Ammon's horn (tissue), 1 donor: ENCODE measurements at regions not wholly inside any gene's neighbourhood (a gene's known extent, or its start where the extent isn't known, plus 50 kb on each side); places are given as distances from the start of the nearest gene placed in this dataset.
"Not testable (repeated sequence)": the region's sequence is repeated elsewhere in the genome, so short reads cannot be mapped to it uniquely, and the experiment has no call there.

ENCODE experiments used
- DNase-seq: peaks from one replicate; pipeline ENCODE4 v3.0.0-alpha.2; 2016; ENCODE audit warnings: low spot score

DNA sequence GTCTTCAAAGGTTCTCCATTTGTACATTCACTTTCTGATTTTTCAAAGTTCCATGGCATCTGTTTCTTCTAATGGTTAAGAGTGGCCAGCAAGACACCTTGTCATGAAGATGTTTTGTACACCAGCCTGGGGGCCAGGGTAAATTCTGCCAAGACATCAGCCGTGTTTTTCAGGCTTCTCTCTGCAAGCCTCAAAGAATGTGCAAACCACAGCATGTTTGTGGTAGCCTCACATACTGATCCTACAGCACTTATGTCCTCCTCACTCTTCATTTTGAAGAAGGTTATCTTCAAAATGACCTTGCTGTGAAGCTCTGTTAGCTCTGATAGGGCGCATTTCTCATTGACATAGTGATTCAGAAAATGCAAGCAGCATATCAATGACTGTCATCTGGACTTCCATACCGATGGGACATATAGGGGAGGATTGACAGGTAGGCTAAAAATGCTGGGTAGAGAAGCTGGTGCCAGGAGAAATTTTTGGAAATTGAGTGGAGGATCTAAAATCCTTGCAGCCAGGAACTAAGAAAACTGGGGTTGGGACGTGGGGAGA lies 59.3 kb upstream of the SPTLC3 start:
- no peak for DNase-seq

DNA sequence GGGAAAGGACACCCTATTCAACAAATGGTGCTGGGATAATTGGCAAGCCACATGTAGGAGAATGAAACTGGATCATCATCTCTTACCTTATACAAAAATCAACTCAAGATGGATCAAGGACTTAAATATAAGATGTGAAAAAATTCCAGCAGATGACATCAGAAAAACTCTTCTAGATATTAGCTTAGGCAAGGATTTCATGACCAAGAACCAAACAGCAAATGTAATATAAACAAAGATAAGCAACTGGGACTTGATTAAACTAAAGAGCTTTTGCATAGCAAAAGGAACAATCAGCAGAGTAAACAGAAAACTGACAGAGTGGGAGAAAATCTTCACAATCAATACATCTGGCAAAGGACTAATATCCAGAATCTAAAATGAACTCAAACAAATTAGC lies 54.5 kb upstream of the SPTLC3 start:
- DNase-seq, result not testable (repeated sequence)

DNA sequence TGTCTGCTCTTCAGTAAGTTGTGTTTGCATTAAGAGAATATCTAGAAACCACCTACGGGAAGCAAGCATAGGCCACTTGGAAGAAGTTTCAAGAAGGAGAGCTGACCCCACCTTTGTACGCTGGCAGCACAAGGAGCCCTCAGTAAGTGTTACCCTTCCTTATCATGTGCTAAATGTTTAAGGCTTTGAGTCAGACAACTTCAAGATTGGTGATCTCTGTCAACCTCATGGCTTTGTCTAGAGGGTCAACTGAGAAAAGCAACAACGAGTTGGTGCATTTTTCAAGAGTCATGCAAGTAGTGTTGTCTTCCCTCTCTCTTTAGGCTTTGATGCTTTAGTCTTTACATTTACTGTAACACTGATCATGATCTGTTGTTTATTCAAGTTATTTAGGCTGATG lies 53.2 kb upstream of the SPTLC3 start:
- DNase-seq, result no peak

- DNase-seq, result no peak
These were observed 52.5 kb upstream of the SPTLC3 start for GRCh38 chr20:12956303-12956702.

DNA sequence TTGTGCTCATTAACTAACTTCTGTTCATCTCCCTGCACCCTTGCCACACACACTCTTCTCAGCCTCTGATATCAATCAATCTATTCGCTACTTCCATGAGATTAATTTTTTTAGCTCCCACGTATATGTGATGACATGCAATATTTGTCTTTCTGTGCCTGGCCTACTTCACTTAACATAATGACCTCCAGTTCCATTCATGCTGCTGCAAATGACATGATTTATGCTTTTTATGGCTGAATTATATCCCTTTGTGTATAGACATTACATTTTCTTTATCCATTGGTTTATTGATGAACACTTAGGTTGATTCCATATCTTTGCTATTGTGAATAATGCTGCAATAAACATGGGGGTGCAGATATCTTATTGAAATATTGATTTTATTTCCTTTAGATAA lies 50.8 kb upstream of the SPTLC3 start:
- no peak for DNase-seq
